HEK293 (cell line): ENCODE measurements at regions not wholly inside any gene's neighbourhood (a gene's known extent, or its start where the extent isn't known, plus 50 kb on each side); places are given as distances from the start of the nearest gene placed in this dataset.

ENCODE experiments used
- CTCF ChIA-PET: fragments of 350-600 bp; formaldehyde crosslinking; extraction: SDS; loops from one replicate; lab custom pipeline; 2021; ENCODE audit warnings: antibody characterized with exemption; lab: Yijun Ruan, JAX
- POLR2A ChIA-PET: fragments of 300-600 bp; formaldehyde crosslinking; extraction: SDS; loops from one replicate; lab custom pipeline; 2020; ENCODE audit warnings: antibody characterized with exemption, inconsistent platforms; lab: Yijun Ruan, JAX
- H3K27ac ChIP-seq: fragments of 200-500 bp; sonication (Bioruptor generic); 2 replicates; pipeline ENCODE4 v1.5.1; 2014; ENCODE audit warnings: low read depth, low read length, control low read depth, inconsistent platforms; ENCODE audit errors: extremely low read depth
- H3K36me3 ChIP-seq, 2 experiments: fragments of 200-500 bp in 1 of 2; sonication (Bioruptor generic) in 1 of 2; 1 replicate in 1 of 2; 2 replicates in 1 of 2; pipeline ENCODE4 v1.5.1; 2014 to 2017; ENCODE audit warnings: inconsistent platforms in 2 of 2, low read length in 2 of 2; ENCODE audit not compliant: control insufficient read depth in 2 of 2, insufficient read depth in 1 of 2
- H3K4me1 ChIP-seq: fragments of 200-500 bp; sonication (Bioruptor generic); 2 replicates; pipeline ENCODE4 v1.5.1; 2014; ENCODE audit warnings: mild to moderate bottlenecking, low read length, inconsistent platforms; ENCODE audit not compliant: control insufficient read depth, insufficient read depth
- H3K4me3 ChIP-seq: 2 replicates; pipeline ENCODE4 v1.5.1; 2011; ENCODE audit warnings: low read depth, mild to moderate bottlenecking, control low read depth, low read length, moderate library complexity
- H3K9me3 ChIP-seq: fragments of 200-500 bp; sonication (Bioruptor generic); 2 replicates; pipeline ENCODE4 v1.5.1; 2014; ENCODE audit warnings: low read depth, low read length, inconsistent platforms; ENCODE audit not compliant: control insufficient read depth, insufficient read depth
- AEBP2 ChIP-seq: fragments of 450-650 bp; formaldehyde crosslinking; IDR thresholded peaks from 2 replicates; pipeline ENCODE4 v1.5.1; 2016; ENCODE audit warnings: missing biosample characterization, missing genetic modification characterization, borderline replicate concordance
- GFI1B ChIP-seq: fragments of 450-650 bp; formaldehyde crosslinking; IDR thresholded peaks from 2 replicates; pipeline ENCODE4 v1.5.1; 2016; ENCODE audit warnings: missing biosample characterization, missing genetic modification characterization
- GLI4 ChIP-seq: fragments of 450-650 bp; formaldehyde crosslinking; IDR thresholded peaks from 2 replicates; pipeline ENCODE4 v1.5.1; 2016; ENCODE audit warnings: missing biosample characterization, missing genetic modification characterization
- HIC1 ChIP-seq: fragments of 450-650 bp; formaldehyde crosslinking; IDR thresholded peaks from 2 replicates; pipeline ENCODE4 v1.5.1; 2016; ENCODE audit warnings: missing biosample characterization, missing genetic modification characterization
- KLF8 ChIP-seq: fragments of 450-650 bp; formaldehyde crosslinking; IDR thresholded peaks from 2 replicates; pipeline ENCODE4 v1.5.1; 2016; ENCODE audit warnings: missing biosample characterization, missing genetic modification characterization
- MEIS1 ChIP-seq: sonication (generic); formaldehyde crosslinking; IDR thresholded peaks from 2 replicates; pipeline ENCODE4 v1.8.1; 2022; ENCODE audit warnings: missing genetic modification reagents, mild to moderate bottlenecking, borderline replicate concordance
- RBAK ChIP-seq: fragments of 450-650 bp; formaldehyde crosslinking; IDR thresholded peaks from 2 replicates; pipeline ENCODE4 v1.5.1; 2016; ENCODE audit warnings: missing biosample characterization, missing genetic modification characterization
- ZBTB1 ChIP-seq: fragments of 450-650 bp; formaldehyde crosslinking; IDR thresholded peaks from 2 replicates; pipeline ENCODE4 v1.5.1; 2016; ENCODE audit warnings: missing biosample characterization, missing genetic modification characterization
- ZFP3 ChIP-seq: fragments of 450-650 bp; formaldehyde crosslinking; IDR thresholded peaks from 2 replicates; pipeline ENCODE4 v1.5.1; 2016; ENCODE audit warnings: low read depth, missing biosample characterization, missing genetic modification characterization
- ZFP41 ChIP-seq: fragments of 450-650 bp; formaldehyde crosslinking; IDR thresholded peaks from 2 replicates; pipeline ENCODE4 v1.5.1; 2016; ENCODE audit warnings: missing biosample characterization, missing genetic modification characterization, borderline replicate concordance
- ZNF140 ChIP-seq: fragments of 450-650 bp; formaldehyde crosslinking; IDR thresholded peaks from 2 replicates; pipeline ENCODE4 v1.5.1; 2016; ENCODE audit warnings: missing biosample characterization, missing genetic modification characterization
- ZNF18 ChIP-seq: fragments of 450-650 bp; formaldehyde crosslinking; IDR thresholded peaks from 2 replicates; pipeline ENCODE4 v1.5.1; 2016; ENCODE audit warnings: missing biosample characterization, missing genetic modification characterization
- ZNF223 ChIP-seq: fragments of 450-650 bp; formaldehyde crosslinking; IDR thresholded peaks from 2 replicates; pipeline ENCODE4 v1.5.1; 2016; ENCODE audit warnings: missing biosample characterization, missing genetic modification characterization
- ZNF354C ChIP-seq: fragments of 450-650 bp; formaldehyde crosslinking; IDR thresholded peaks from 2 replicates; pipeline ENCODE4 v1.5.1; 2016; ENCODE audit warnings: missing biosample characterization, missing genetic modification characterization, low read depth, borderline replicate concordance
- ZNF366 ChIP-seq: fragments of 450-650 bp; formaldehyde crosslinking; conservative IDR thresholded peaks from 2 replicates; pipeline ENCODE4 v1.5.1; 2016; ENCODE audit warnings: missing biosample characterization, missing genetic modification characterization
- ZNF561 ChIP-seq: fragments of 450-650 bp; IDR thresholded peaks from 2 replicates; pipeline ENCODE4 v1.5.1; 2018; ENCODE audit warnings: missing biosample characterization, missing genetic modification characterization, borderline replicate concordance
- ZNF585B ChIP-seq: fragments of 450-650 bp; formaldehyde crosslinking; IDR thresholded peaks from 2 replicates; pipeline ENCODE4 v1.5.1; 2016; ENCODE audit warnings: missing biosample characterization, missing genetic modification characterization
- ZNF596 ChIP-seq: fragments of 450-650 bp; IDR thresholded peaks from 2 replicates; pipeline ENCODE4 v1.5.0; 2018; ENCODE audit warnings: missing biosample characterization, mild to moderate bottlenecking, missing genetic modification characterization, moderate library complexity
- ZNF610 ChIP-seq: fragments of 450-650 bp; formaldehyde crosslinking; IDR thresholded peaks from 2 replicates; pipeline ENCODE4 v1.5.1; 2016; ENCODE audit warnings: missing biosample characterization, missing genetic modification characterization, borderline replicate concordance
- ZNF624 ChIP-seq: fragments of 450-650 bp; formaldehyde crosslinking; IDR thresholded peaks from 2 replicates; pipeline ENCODE4 v1.5.1; 2017; ENCODE audit warnings: missing biosample characterization, missing genetic modification characterization
- ZNF645 ChIP-seq: fragments of 450-650 bp; formaldehyde crosslinking; IDR thresholded peaks from 2 replicates; pipeline ENCODE4; 2016; ENCODE audit warnings: missing biosample characterization, missing genetic modification characterization
- ZNF658 ChIP-seq: fragments of 450-650 bp; formaldehyde crosslinking; IDR thresholded peaks from 2 replicates; pipeline ENCODE4; 2016; ENCODE audit warnings: missing biosample characterization, missing genetic modification characterization
- ZNF664 ChIP-seq: fragments of 450-650 bp; formaldehyde crosslinking; IDR thresholded peaks from 2 replicates; pipeline ENCODE4 v1.5.1; 2016; ENCODE audit warnings: missing biosample characterization, missing genetic modification characterization
- ZNF704 ChIP-seq: fragments of 450-650 bp; formaldehyde crosslinking; IDR thresholded peaks from 2 replicates; pipeline ENCODE4 v1.5.1; 2016; ENCODE audit warnings: missing biosample characterization, missing genetic modification characterization
- ZSCAN4 ChIP-seq: fragments of 450-650 bp; formaldehyde crosslinking; IDR thresholded peaks from 2 replicates; pipeline ENCODE4 v1.5.1; 2017; ENCODE audit warnings: missing biosample characterization, missing genetic modification characterization

- TF ChIP-seq ZNF624 (tag by site-specific recombination) (no peak), ZNF596 (tag by site-specific recombination) (no peak), ZNF585B (tag by site-specific recombination) (peak; percentile 69), ZNF354C (tag by site-specific recombination) (no peak)
- no peaks in the 10 kb centered on the region for H3K9me3 ChIP-seq
- POLR2A ChIA-PET, result no interaction called here
- no peak overlapping the region for H3K4me3 ChIP-seq
- no peaks in the 10 kb centered on the region for H3K36me3 ChIP-seq
- CTCF ChIA-PET, result no interaction called here
- no peak overlapping the region for H3K27ac ChIP-seq
- H3K4me1 ChIP-seq, result no peaks in the 10 kb centered on the region
These were observed 1202.6 kb downstream of the EPHA7 start for GRCh38 chr6:92216717-92217116.

GRCh38 chr6:92201618-92202017, 1217.7 kb downstream of the EPHA7 start:
- H3K36me3 ChIP-seq, result no peaks in the 10 kb centered on the region
- no peaks in the 10 kb centered on the region for H3K9me3 ChIP-seq
- ChIA-PET CTCF (no interaction called here), POLR2A (no interaction called here)
- no peak overlapping the region for H3K27ac ChIP-seq
- no peaks in the 10 kb centered on the region for H3K4me1 ChIP-seq
- no peak overlapping the region for H3K4me3 ChIP-seq
- TF ChIP-seq ZNF645 (tag by site-specific recombination) (no peak), AEBP2 (no peak), MEIS1 (CRISPR knock-in tag) (no peak), ZNF366 (tag by site-specific recombination) (no peak), ZFP3 (tag by site-specific recombination) (no peak), ZNF561 (tag by site-specific recombination) (no peak), ZNF610 (tag by site-specific recombination) (no peak), HIC1 (tag by site-specific recombination) (no peak), ZNF140 (tag by site-specific recombination) (no peak), GLI4 (tag by site-specific recombination) (no peak), GFI1B (tag by site-specific recombination) (no peak), RBAK (tag by site-specific recombination) (no peak)

GRCh38 chr6:92196325-92196724, 1223.0 kb downstream of the EPHA7 start:
- H3K27ac ChIP-seq, result no peak overlapping the region
- CTCF ChIA-PET, result no interaction called here
- no peaks in the 10 kb centered on the region for H3K36me3 ChIP-seq
- no peaks in the 10 kb centered on the region for H3K4me1 ChIP-seq
- POLR2A ChIA-PET, result no interaction called here
- H3K9me3 ChIP-seq, result no peaks in the 10 kb centered on the region
- H3K4me3 ChIP-seq, result no peak overlapping the region
- TF ChIP-seq KLF8 (tag by site-specific recombination), result no peak
- TF ChIP-seq ZNF18 (tag by site-specific recombination), result no peak
- TF ChIP-seq ZNF223 (tag by site-specific recombination), result no peak
- no peak for TF ChIP-seq ZBTB1 (tag by site-specific recombination)
- no peak for TF ChIP-seq ZNF658
- TF ChIP-seq ZSCAN4 (tag by site-specific recombination), result no peak
- TF ChIP-seq ZFP41, result no peak
- no peak for TF ChIP-seq ZNF610 (tag by site-specific recombination)
- no peak for TF ChIP-seq ZNF704 (tag by site-specific recombination)
- TF ChIP-seq ZNF664, result no peak
